ENCODE measurements at regions not wholly inside any gene's neighbourhood (a gene's known extent, or its start where the extent isn't known, plus 50 kb on each side); places are given as distances from the start of the nearest gene placed in this dataset.

- H3K36me3 ChIP-seq (ENCODE audit: control insufficient read depth in 2 of 2, insufficient read depth in 2 of 2, low read length in 1 of 2): no peaks in the 10 kb centered on the region
- no peak for DNase-seq (ENCODE audit: low read depth in 6 of 9, low spot score in 9 of 9)
- peaks cover 15 to 55% of the 10 kb centered on the region in 2 donors for H3K4me1 ChIP-seq (ENCODE audit: control insufficient read depth in 2 of 2, insufficient read depth in 2 of 2, low read length in 2 of 2)
- 95% methylated on average over 5 of the region's 5 CpGs for WGBS
- no peak overlapping the region for H3K4me3 ChIP-seq (ENCODE audit: low read length in 2 of 2)
- no peaks in the 10 kb centered on the region for H3K27me3 ChIP-seq (ENCODE audit: control insufficient read depth in 2 of 2, insufficient read depth in 1 of 2, low read length in 1 of 2)
- H3K27ac ChIP-seq (ENCODE audit: low read depth in 1 of 2, low read length in 1 of 2): no peak overlapping the region
- no peaks in the 10 kb centered on the region for H3K9me3 ChIP-seq (ENCODE audit: control insufficient read depth in 2 of 2, insufficient read depth in 1 of 2, low read length in 1 of 2)
These were observed 140.8 kb upstream of the CDH5 start for GRCh38 chr16:66225696-66226095.

GRCh38 chr16:66224626-66225025 lies 141.9 kb upstream of the CDH5 start:
- Histone ChIP-seq H3K36me3 (ENCODE audit: control insufficient read depth in 2 of 2, insufficient read depth in 2 of 2, low read length in 1 of 2) (no peaks in the 10 kb centered on the region), H3K4me1 (ENCODE audit: control insufficient read depth in 2 of 2, insufficient read depth in 2 of 2, low read length in 2 of 2) (peaks cover 15 to 66% of the 10 kb centered on the region in 2 donors), H3K9me3 (ENCODE audit: control insufficient read depth in 2 of 2, insufficient read depth in 1 of 2, low read length in 1 of 2) (no peaks in the 10 kb centered on the region), H3K4me3 (ENCODE audit: low read length in 2 of 2) (no peak overlapping the region), H3K27ac (ENCODE audit: low read depth in 1 of 2, low read length in 1 of 2) (peak overlapping the region in 1 of 2 donors; percentile 87), H3K27me3 (ENCODE audit: control insufficient read depth in 2 of 2, insufficient read depth in 1 of 2, low read length in 1 of 2) (no peaks in the 10 kb centered on the region)
- peak in 4 of 9 donors; percentile 34 to 68 (median 48) for DNase-seq (ENCODE audit: low read depth in 6 of 9, low spot score in 9 of 9)
- 12% methylated on average over 8 of the region's 8 CpGs for WGBS

- H3K9me3 ChIP-seq (ENCODE audit: control insufficient read depth in 2 of 2, insufficient read depth in 1 of 2, low read length in 1 of 2): no peaks in the 10 kb centered on the region
- no peak for DNase-seq (ENCODE audit: low read depth in 6 of 9, low spot score in 9 of 9)
- H3K4me1 ChIP-seq (ENCODE audit: control insufficient read depth in 2 of 2, insufficient read depth in 2 of 2, low read length in 2 of 2): peaks cover 15 to 66% of the 10 kb centered on the region in 2 donors
- H3K4me3 ChIP-seq (ENCODE audit: low read length in 2 of 2): no peak overlapping the region
- H3K27me3 ChIP-seq (ENCODE audit: control insufficient read depth in 2 of 2, insufficient read depth in 1 of 2, low read length in 1 of 2): no peaks in the 10 kb centered on the region
- H3K36me3 ChIP-seq (ENCODE audit: control insufficient read depth in 2 of 2, insufficient read depth in 2 of 2, low read length in 1 of 2): no peaks in the 10 kb centered on the region
- WGBS: 59% methylated on average over 2 of the region's 2 CpGs
- peak overlapping the region in 1 of 2 donors; percentile 87 for H3K27ac ChIP-seq (ENCODE audit: low read depth in 1 of 2, low read length in 1 of 2)
These were observed 142.3 kb upstream of the CDH5 start for GRCh38 chr16:66224186-66224585.

GRCh38 chr16:66223176-66223780 lies 143.2 kb upstream of the CDH5 start:
- Histone ChIP-seq H3K27ac (ENCODE audit: low read depth in 1 of 2, low read length in 1 of 2) (peak overlapping the region in 1 of 2 donors; percentile 87), H3K36me3 (ENCODE audit: control insufficient read depth in 2 of 2, insufficient read depth in 2 of 2, low read length in 1 of 2) (no peaks in the 10 kb centered on the region)
- 60% methylated on average over 8 of the region's 8 CpGs for WGBS

GRCh38 chr16:66222756-66223155 lies 143.7 kb upstream of the CDH5 start:
- no peaks in the 10 kb centered on the region for H3K27me3 ChIP-seq (ENCODE audit: control insufficient read depth in 2 of 2, insufficient read depth in 1 of 2, low read length in 1 of 2)
- no peaks in the 10 kb centered on the region for H3K36me3 ChIP-seq (ENCODE audit: control insufficient read depth in 2 of 2, insufficient read depth in 2 of 2, low read length in 1 of 2)
- H3K4me1 ChIP-seq (ENCODE audit: control insufficient read depth in 2 of 2, insufficient read depth in 2 of 2, low read length in 2 of 2): peaks cover 15 to 56% of the 10 kb centered on the region in 2 donors
- 96% methylated on average over 1 of the region's 1 CpG for WGBS
- no peak overlapping the region for H3K4me3 ChIP-seq (ENCODE audit: low read length in 2 of 2)
- no peak overlapping the region for H3K27ac ChIP-seq (ENCODE audit: low read depth in 1 of 2, low read length in 1 of 2)
- DNase-seq (ENCODE audit: low read depth in 6 of 9, low spot score in 9 of 9): no peak
- H3K9me3 ChIP-seq (ENCODE audit: control insufficient read depth in 2 of 2, insufficient read depth in 1 of 2, low read length in 1 of 2): no peaks in the 10 kb centered on the region

More at GRCh38 chr16:66223176-66223780, 143.2 kb upstream of the CDH5 start:
- DNase-seq (ENCODE audit: low read depth in 6 of 9, low spot score in 9 of 9): peak in 1 of 9 donors; percentile 31
- Histone ChIP-seq H3K9me3 (ENCODE audit: control insufficient read depth in 2 of 2, insufficient read depth in 1 of 2, low read length in 1 of 2) (no peaks in the 10 kb centered on the region), H3K4me1 (ENCODE audit: control insufficient read depth in 2 of 2, insufficient read depth in 2 of 2, low read length in 2 of 2) (peaks cover 15 to 57% of the 10 kb centered on the region in 2 donors), H3K4me3 (ENCODE audit: low read length in 2 of 2) (no peak overlapping the region), H3K27me3 (ENCODE audit: control insufficient read depth in 2 of 2, insufficient read depth in 1 of 2, low read length in 1 of 2) (no peaks in the 10 kb centered on the region)

- H3K4me1 ChIP-seq (ENCODE audit: control insufficient read depth in 2 of 2, insufficient read depth in 2 of 2, low read length in 2 of 2): peaks cover 15 to 50% of the 10 kb centered on the region in 2 donors
- no peaks in the 10 kb centered on the region for H3K9me3 ChIP-seq (ENCODE audit: control insufficient read depth in 2 of 2, insufficient read depth in 1 of 2, low read length in 1 of 2)
- no peaks in the 10 kb centered on the region for H3K27me3 ChIP-seq (ENCODE audit: control insufficient read depth in 2 of 2, insufficient read depth in 1 of 2, low read length in 1 of 2)
- peak; percentile 48 to 89 (median 65) for DNase-seq (ENCODE audit: low read depth in 6 of 9, low spot score in 9 of 9)
- 3% methylated on average over 6 of the region's 6 CpGs for WGBS
- no peak overlapping the region for H3K4me3 ChIP-seq (ENCODE audit: low read length in 2 of 2)
- H3K36me3 ChIP-seq (ENCODE audit: control insufficient read depth in 2 of 2, insufficient read depth in 2 of 2, low read length in 1 of 2): no peaks in the 10 kb centered on the region
- H3K27ac ChIP-seq (ENCODE audit: low read depth in 1 of 2, low read length in 1 of 2): peak overlapping the region in 1 of 2 donors; percentile 77
These were observed 145.8 kb upstream of the CDH5 start for GRCh38 chr16:66220702-66221101.

- H3K36me3 ChIP-seq (ENCODE audit: control insufficient read depth in 2 of 2, insufficient read depth in 2 of 2, low read length in 1 of 2): no peaks in the 10 kb centered on the region
- H3K4me1 ChIP-seq (ENCODE audit: control insufficient read depth in 2 of 2, insufficient read depth in 2 of 2, low read length in 2 of 2): peaks cover 11 to 39% of the 10 kb centered on the region in 2 donors
- H3K27me3 ChIP-seq (ENCODE audit: control insufficient read depth in 2 of 2, insufficient read depth in 1 of 2, low read length in 1 of 2): no peaks in the 10 kb centered on the region
- no peak overlapping the region for H3K4me3 ChIP-seq (ENCODE audit: low read length in 2 of 2)
- H3K9me3 ChIP-seq (ENCODE audit: control insufficient read depth in 2 of 2, insufficient read depth in 1 of 2, low read length in 1 of 2): no peaks in the 10 kb centered on the region
- no peak for DNase-seq (ENCODE audit: low read depth in 6 of 9, low spot score in 9 of 9)
- no peak overlapping the region for H3K27ac ChIP-seq (ENCODE audit: low read depth in 1 of 2, low read length in 1 of 2)
These were observed 147.0 kb upstream of the CDH5 start for GRCh38 chr16:66219491-66219890.

GRCh38 chr16:66212428-66212827 lies 154.1 kb upstream of the CDH5 start:
- Histone ChIP-seq H3K27ac (ENCODE audit: low read depth in 1 of 2, low read length in 1 of 2) (no peak overlapping the region), H3K36me3 (ENCODE audit: control insufficient read depth in 2 of 2, insufficient read depth in 2 of 2, low read length in 1 of 2) (no peaks in the 10 kb centered on the region), H3K27me3 (ENCODE audit: control insufficient read depth in 2 of 2, insufficient read depth in 1 of 2, low read length in 1 of 2) (no peaks in the 10 kb centered on the region), H3K4me1 (ENCODE audit: control insufficient read depth in 2 of 2, insufficient read depth in 2 of 2, low read length in 2 of 2) (no peaks in the 10 kb centered on the region), H3K4me3 (ENCODE audit: low read length in 2 of 2) (no peak overlapping the region), H3K9me3 (ENCODE audit: control insufficient read depth in 2 of 2, insufficient read depth in 1 of 2, low read length in 1 of 2) (no peaks in the 10 kb centered on the region)
- 34% methylated on average over 6 of the region's 6 CpGs for WGBS
- no peak for DNase-seq (ENCODE audit: low read depth in 6 of 9, low spot score in 9 of 9)

- no peaks in the 10 kb centered on the region for H3K36me3 ChIP-seq (ENCODE audit: control insufficient read depth in 2 of 2, insufficient read depth in 2 of 2, low read length in 1 of 2)
- no peaks in the 10 kb centered on the region for H3K27me3 ChIP-seq (ENCODE audit: control insufficient read depth in 2 of 2, insufficient read depth in 1 of 2, low read length in 1 of 2)
- 96% methylated on average over 10 of the region's 10 CpGs for WGBS
- DNase-seq (ENCODE audit: low read depth in 6 of 9, low spot score in 9 of 9): no peak
- no peak overlapping the region for H3K4me3 ChIP-seq (ENCODE audit: low read length in 2 of 2)
- H3K9me3 ChIP-seq (ENCODE audit: control insufficient read depth in 2 of 2, insufficient read depth in 1 of 2, low read length in 1 of 2): no peaks in the 10 kb centered on the region
- H3K4me1 ChIP-seq (ENCODE audit: control insufficient read depth in 2 of 2, insufficient read depth in 2 of 2, low read length in 2 of 2): no peaks in the 10 kb centered on the region
- H3K27ac ChIP-seq (ENCODE audit: low read depth in 1 of 2, low read length in 1 of 2): no peak overlapping the region
These were observed 154.8 kb upstream of the CDH5 start for GRCh38 chr16:66211651-66212050.
